H9 (cell line): ENCODE measurements at regions not wholly inside any gene's neighbourhood (a gene's known extent, or its start where the extent isn't known, plus 50 kb on each side); places are given as distances from the start of the nearest gene placed in this dataset.

Experiments used
- DNase-seq: peaks from one replicate; pipeline ENCODE4 v3.0.0-alpha.2; 2017
- H2AFZ ChIP-seq: one replicate; pipeline ENCODE4 v1.6.1; 2013; ENCODE audit warnings: mild to moderate bottlenecking, low read length, control low read depth, moderate library complexity
- H2AK5ac ChIP-seq: 2 replicates; pipeline ENCODE4 v1.6.1; 2013; ENCODE audit warnings: low read length, control low read depth, mixed read lengths; ENCODE audit not compliant: insufficient read length
- H2BK120ac ChIP-seq: one replicate; pipeline ENCODE4 v1.6.1; 2013; ENCODE audit warnings: low read depth, mild to moderate bottlenecking, low read length, control low read depth, inconsistent platforms; ENCODE audit not compliant: poor library complexity, severe bottlenecking
- H2BK12ac ChIP-seq: 2 replicates; pipeline ENCODE4 v1.6.1; 2013; ENCODE audit warnings: low read length, control low read depth, mixed read lengths, low read depth; ENCODE audit not compliant: insufficient read length
- H2BK15ac ChIP-seq: 2 replicates; pipeline ENCODE4 v1.6.1; 2013; ENCODE audit warnings: low read depth, low read length, control low read depth
- H2BK20ac ChIP-seq: one replicate; pipeline ENCODE4 v1.6.1; 2013; ENCODE audit warnings: low read depth, mild to moderate bottlenecking, low read length, control low read depth, inconsistent platforms; ENCODE audit not compliant: poor library complexity, severe bottlenecking
- H2BK5ac ChIP-seq: 2 replicates; pipeline ENCODE4 v1.6.1; 2013; ENCODE audit warnings: low read length, control low read depth, mixed read lengths; ENCODE audit not compliant: insufficient read length
- H3K14ac ChIP-seq: 2 replicates; pipeline ENCODE4 v1.6.1; 2013; ENCODE audit warnings: low read length, control low read depth; ENCODE audit not compliant: insufficient read depth
- H3K18ac ChIP-seq: 2 replicates; pipeline ENCODE4 v1.6.1; 2013; ENCODE audit warnings: low read depth, mild to moderate bottlenecking, mixed read lengths, low read length, control low read depth; ENCODE audit not compliant: insufficient read length
- H3K23ac ChIP-seq: 2 replicates; pipeline ENCODE4 v1.6.1; 2013; ENCODE audit warnings: low read length, control low read depth, mixed read lengths, low read depth; ENCODE audit not compliant: insufficient read length
- H3K23me2 ChIP-seq: 2 replicates; pipeline ENCODE4 v1.6.1; 2013; ENCODE audit warnings: low read depth, mild to moderate bottlenecking, mixed read lengths, low read length, control low read depth; ENCODE audit not compliant: insufficient read length, poor library complexity, severe bottlenecking
- H3K27ac ChIP-seq: 2 replicates; pipeline ENCODE4 v1.5.1; 2013; ENCODE audit warnings: low read length, control low read depth, mixed read lengths, low read depth; ENCODE audit not compliant: insufficient read length
- H3K27me3 ChIP-seq: 2 replicates; pipeline ENCODE4 v1.6.1; 2013; ENCODE audit warnings: low read length, control low read depth, inconsistent platforms; ENCODE audit not compliant: insufficient read depth
- H3K4ac ChIP-seq: 2 replicates; pipeline ENCODE4 v1.6.1; 2013; ENCODE audit warnings: low read depth, mild to moderate bottlenecking, control low read depth, inconsistent platforms, low read length, moderate library complexity
- H3K4me1 ChIP-seq: 2 replicates; pipeline ENCODE4 v1.6.1; 2013; ENCODE audit warnings: low read length, control low read depth, inconsistent platforms; ENCODE audit not compliant: insufficient read depth
- H3K4me2 ChIP-seq: 2 replicates; pipeline ENCODE4 v1.6.1; 2013; ENCODE audit warnings: low read length, control low read depth, mixed read lengths; ENCODE audit not compliant: insufficient read length, insufficient read depth
- H3K56ac ChIP-seq: 2 replicates; pipeline ENCODE4 v1.6.1; 2013; ENCODE audit warnings: low read depth, mild to moderate bottlenecking, mixed read lengths, low read length, control low read depth; ENCODE audit not compliant: insufficient read length
- H3K79me1 ChIP-seq: 2 replicates; pipeline ENCODE4 v1.6.1; 2013; ENCODE audit warnings: low read depth, mild to moderate bottlenecking, moderate library complexity, low read length, control low read depth, inconsistent platforms; ENCODE audit not compliant: insufficient read depth, poor library complexity, severe bottlenecking
- H3K79me2 ChIP-seq: 2 replicates; pipeline ENCODE4 v1.6.1; 2013; ENCODE audit warnings: low read length, control low read depth, inconsistent platforms; ENCODE audit not compliant: insufficient read depth
- H3K9ac ChIP-seq: 2 replicates; pipeline ENCODE4 v1.6.1; 2013; ENCODE audit warnings: low read length, control low read depth, mixed read lengths; ENCODE audit not compliant: insufficient read length; ENCODE audit errors: extremely low read depth
- H3K9me3 ChIP-seq: one replicate; pipeline ENCODE4 v1.6.1; 2013; ENCODE audit warnings: low read depth, low read length, inconsistent platforms; ENCODE audit not compliant: control insufficient read depth
- H3T11ph ChIP-seq: one replicate; pipeline ENCODE4 v1.6.1; 2013; ENCODE audit warnings: mild to moderate bottlenecking, low read length, control low read depth, inconsistent platforms
- H4K20me1 ChIP-seq: one replicate; pipeline ENCODE4 v1.6.1; 2013; ENCODE audit not compliant: control insufficient read depth, insufficient read length, insufficient read depth
- H4K5ac ChIP-seq: 2 replicates; pipeline ENCODE4 v1.6.1; 2013; ENCODE audit warnings: low read depth, mild to moderate bottlenecking, mixed read lengths, low read length, control low read depth; ENCODE audit not compliant: insufficient read length
- H4K8ac ChIP-seq: replicated peaks from 2 replicates; pipeline ENCODE4 v1.6.1; 2013; ENCODE audit warnings: low read length, control low read depth, mixed read lengths, low read depth; ENCODE audit not compliant: insufficient read length
- H4K91ac ChIP-seq: 2 replicates; pipeline ENCODE4 v1.6.1; 2013; ENCODE audit warnings: low read depth, mild to moderate bottlenecking, moderate library complexity, mixed read lengths, low read length, control low read depth; ENCODE audit not compliant: insufficient read length
- H3K27ac Mint-ChIP-seq, 3 experiments: 2 replicates in 2 of 3; 3 replicates in 1 of 3; pipeline ENCODE4 v1.8.0; 2020 to 2021; ENCODE audit warnings: mixed read lengths in 3 of 3, mild to moderate bottlenecking in 1 of 3, moderate library complexity in 1 of 3
- H3K27me3 Mint-ChIP-seq: 2 replicates; pipeline ENCODE4 v1.8.0; 2021; ENCODE audit warnings: low read depth, mild to moderate bottlenecking, moderate library complexity, mixed read lengths
- H3K36me3 Mint-ChIP-seq, 3 experiments: 2 replicates in 2 of 3; 3 replicates in 1 of 3; pipeline ENCODE4 v1.8.0; 2020 to 2021; ENCODE audit warnings: low read depth in 3 of 3, mixed read lengths in 3 of 3; ENCODE audit not compliant: insufficient read depth in 1 of 3
- H3K4me1 Mint-ChIP-seq, 2 experiments: 2 replicates each; pipeline ENCODE4 v1.8.0; 2020; ENCODE audit warnings: mixed read lengths in 2 of 2
- H3K4me3 Mint-ChIP-seq, 2 experiments: 2 replicates in 1 of 2; 3 replicates in 1 of 2; pipeline ENCODE4 v1.8.0; 2020 to 2021; ENCODE audit warnings: mild to moderate bottlenecking in 2 of 2, mixed read lengths in 2 of 2, moderate library complexity in 1 of 2
- H3K9me3 Mint-ChIP-seq, 2 experiments: 2 replicates in 1 of 2; 3 replicates in 1 of 2; pipeline ENCODE4 v1.8.0; 2020; ENCODE audit warnings: mild to moderate bottlenecking in 2 of 2, mixed read lengths in 2 of 2, moderate library complexity in 1 of 2
- WGBS: extraction: QIAGEN DNeasy Blood & Tissue Kit; methylation state at CpG from one replicate; pipeline ENCODE4 v1.1.7; 2013; ENCODE audit warnings: missing lambda C conversion rate, low lambda C conversion rate, mixed read lengths; ENCODE audit not compliant: insufficient read length; ENCODE audit errors: extremely low coverage; 5-methylcytosine and 5-hydroxymethylcytosine counted together
- TF ChIP-seq, protein P1 (sequence below): fragments of 200-600 bp; sonication (generic); conservative IDR thresholded peaks from 3 replicates; pipeline ENCODE4 v1.8.0; 2021; ENCODE audit warnings: antibody characterized with exemption, mild to moderate bottlenecking

- Histone ChIP-seq H4K20me1 (no peaks in the 10 kb centered on the region), H2BK15ac (no peak overlapping the region), H4K5ac (no peak overlapping the region), H4K8ac (no peak overlapping the region), H3K23me2 (no peaks in the 10 kb centered on the region), H4K91ac (no peak overlapping the region), H2BK20ac (no peak overlapping the region), H3K14ac (no peak overlapping the region), H3K79me1 (no peaks in the 10 kb centered on the region), H3K27ac (no peak overlapping the region), H3K18ac (no peak overlapping the region), H3K79me2 (no peaks in the 10 kb centered on the region), H2BK12ac (no peak overlapping the region), H2AFZ (no peak overlapping the region), H3K27me3 (no peaks in the 10 kb centered on the region), H3K56ac (no peak overlapping the region), H3K4me1 (no peaks in the 10 kb centered on the region), H3K9ac (no peak overlapping the region), H2AK5ac (no peak overlapping the region), H2BK120ac (no peak overlapping the region), H3K9me3 (no peaks in the 10 kb centered on the region), H3K23ac (no peak overlapping the region), H3K4ac (no peak overlapping the region), H3K4me2 (no peak overlapping the region), H3T11ph (no peak overlapping the region), H2BK5ac (no peak overlapping the region)
- no CpG with 5 or more reads among the region's 1 CpG for WGBS
- peaks cover 9 to 10% of the 10 kb centered on the region in 2 experiments for H3K4me1 Mint-ChIP-seq
- peaks cover 9 to 45% of the 10 kb centered on the region in 2 experiments for H3K9me3 Mint-ChIP-seq
- H3K4me3 Mint-ChIP-seq = no peak overlapping the region
- no peaks in the 10 kb centered on the region for H3K27me3 Mint-ChIP-seq
- TF ChIP-seq, protein P1, sequence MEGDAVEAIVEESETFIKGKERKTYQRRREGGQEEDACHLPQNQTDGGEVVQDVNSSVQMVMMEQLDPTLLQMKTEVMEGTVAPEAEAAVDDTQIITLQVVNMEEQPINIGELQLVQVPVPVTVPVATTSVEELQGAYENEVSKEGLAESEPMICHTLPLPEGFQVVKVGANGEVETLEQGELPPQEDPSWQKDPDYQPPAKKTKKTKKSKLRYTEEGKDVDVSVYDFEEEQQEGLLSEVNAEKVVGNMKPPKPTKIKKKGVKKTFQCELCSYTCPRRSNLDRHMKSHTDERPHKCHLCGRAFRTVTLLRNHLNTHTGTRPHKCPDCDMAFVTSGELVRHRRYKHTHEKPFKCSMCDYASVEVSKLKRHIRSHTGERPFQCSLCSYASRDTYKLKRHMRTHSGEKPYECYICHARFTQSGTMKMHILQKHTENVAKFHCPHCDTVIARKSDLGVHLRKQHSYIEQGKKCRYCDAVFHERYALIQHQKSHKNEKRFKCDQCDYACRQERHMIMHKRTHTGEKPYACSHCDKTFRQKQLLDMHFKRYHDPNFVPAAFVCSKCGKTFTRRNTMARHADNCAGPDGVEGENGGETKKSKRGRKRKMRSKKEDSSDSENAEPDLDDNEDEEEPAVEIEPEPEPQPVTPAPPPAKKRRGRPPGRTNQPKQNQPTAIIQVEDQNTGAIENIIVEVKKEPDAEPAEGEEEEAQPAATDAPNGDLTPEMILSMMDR = no peak
- H3K36me3 Mint-ChIP-seq = peaks cover 0 to 5% (median 0%) of the 10 kb centered on the region in 3 experiments; a peak in 2 of 7 replicates
- no peak overlapping the region for H3K27ac Mint-ChIP-seq
- DNase-seq = no peak
These were observed 391.4 kb downstream of the TEX13C start for GRCh38 chrX:125711103-125711502.
